Peyer's patch (tissue), 4 donors: ENCODE measurements at regions not wholly inside any gene's neighbourhood (a gene's known extent, or its start where the extent isn't known, plus 50 kb on each side); places are given as distances from the start of the nearest gene placed in this dataset.

ENCODE experiments used
- CTCF ChIP-seq, 6 experiments: fragments of 450-650 bp in 4 of 6; fragments of 200-600 bp in 2 of 6; sonication (generic) in 1 of 6; IDR thresholded peaks; one replicate each; pipeline ENCODE4 v1.5.1; 2017 to 2019; ENCODE audit warnings: antibody characterized with exemption in 6 of 6, mild to moderate bottlenecking in 3 of 6, moderate library complexity in 1 of 6
- POLR2A ChIP-seq, 2 donors: fragments of 450-650 bp; IDR thresholded peaks; one replicate each; pipeline ENCODE4 v1.5.1; 2017; ENCODE audit warnings: antibody characterized with exemption in 2 of 2, mild to moderate bottlenecking in 2 of 2, moderate library complexity in 2 of 2

- TF ChIP-seq CTCF (IDR thresholded peaks at IDR 0.05) (no peak), POLR2A (IDR thresholded peaks at IDR 0.05) (no peak)
These were observed 1252.6 kb downstream of the PCDH9 start for GRCh38 chr13:65977525-65977924.
